ENCODE measurements at regions not wholly inside any gene's neighbourhood (a gene's known extent, or its start where the extent isn't known, plus 50 kb on each side); places are given as distances from the start of the nearest gene placed in this dataset.

- no peak for TF ChIP-seq POLR2A (IDR thresholded peaks at IDR 0.05)
- TF ChIP-seq CTCF (IDR thresholded peaks at IDR 0.05) = no peak
These were observed 97.4 kb downstream of the C12orf75 start for GRCh38 chr12:105427883-105428282.
